ENCODE measurements at regions not wholly inside any gene's neighbourhood (a gene's known extent, or its start where the extent isn't known, plus 50 kb on each side); places are given as distances from the start of the nearest gene placed in this dataset.

- H3K27ac ChIP-seq, result no peak overlapping the region
- H3K27me3 ChIP-seq (replicated peaks; ENCODE audit: insufficient read depth), result no peaks in the 10 kb centered on the region
- H3K36me3 ChIP-seq, result no peaks in the 10 kb centered on the region
- no peak for TF ChIP-seq POLR2A (IDR thresholded peaks at IDR 0.05)
- TF ChIP-seq CTCF (IDR thresholded peaks at IDR 0.05), result no peak
- H3K4me3 ChIP-seq, result no peak overlapping the region
- intact Hi-C loops (cut with DNase I), result no loop called here
- H3K9me3 ChIP-seq, result no peaks in the 10 kb centered on the region
- DNase-seq (ENCODE audit: low spot score), result no peak
- H3K4me1 ChIP-seq (replicated peaks), result no peaks in the 10 kb centered on the region
Measured at GRCh38 chr18:51603111-51603510, 405.6 kb upstream of the MEX3C start.

- H3K27me3 ChIP-seq (replicated peaks; ENCODE audit: insufficient read depth), result no peaks in the 10 kb centered on the region
- 38% methylated on average over 4 of the region's 4 CpGs for WGBS
- no peaks in the 10 kb centered on the region for H3K9me3 ChIP-seq
- no peaks in the 10 kb centered on the region for H3K36me3 ChIP-seq
- TF ChIP-seq CTCF (IDR thresholded peaks at IDR 0.05) (no peak), POLR2AphosphoS5 (IDR thresholded peaks at IDR 0.05) (no peak), POLR2A (IDR thresholded peaks at IDR 0.05) (no peak)
- DNase-seq (ENCODE audit: low spot score), result no peak
- intact Hi-C loops (cut with DNase I), result no loop called here
- no peak overlapping the region for H3K27ac ChIP-seq
- no peaks in the 10 kb centered on the region for H3K4me1 ChIP-seq (replicated peaks)
- H3K4me3 ChIP-seq, result no peak overlapping the region
Measured at GRCh38 chr18:51603551-51603950, 406.1 kb upstream of the MEX3C start.

- no peak overlapping the region for H3K27ac ChIP-seq
- H3K36me3 ChIP-seq, result no peaks in the 10 kb centered on the region
- WGBS, result 79% methylated on average over 1 of the region's 1 CpG
- H3K4me3 ChIP-seq, result no peak overlapping the region
- intact Hi-C loops (cut with DNase I), result no loop called here
- H3K4me1 ChIP-seq (replicated peaks), result no peaks in the 10 kb centered on the region
- TF ChIP-seq POLR2AphosphoS5 (IDR thresholded peaks at IDR 0.05), result no peak
- TF ChIP-seq CTCF (IDR thresholded peaks at IDR 0.05), result no peak
- TF ChIP-seq POLR2A (IDR thresholded peaks at IDR 0.05), result no peak
- H3K9me3 ChIP-seq, result no peaks in the 10 kb centered on the region
- DNase-seq (ENCODE audit: low spot score), result no peak
- H3K27me3 ChIP-seq (replicated peaks; ENCODE audit: insufficient read depth), result no peaks in the 10 kb centered on the region
Measured at GRCh38 chr18:51610481-51610880, 413.0 kb upstream of the MEX3C start.

- no peak for TF ChIP-seq POLR2A (IDR thresholded peaks at IDR 0.05)
- no peak for TF ChIP-seq CTCF (IDR thresholded peaks at IDR 0.05)
- no peak for TF ChIP-seq POLR2AphosphoS5 (IDR thresholded peaks at IDR 0.05)
- intact Hi-C loops (cut with DNase I), result no loop called here
Measured at GRCh38 chr18:51611326-51611725, 413.8 kb upstream of the MEX3C start.

GRCh38 chr18:51614033-51614432 lies 416.6 kb upstream of the MEX3C start:
- Histone ChIP-seq H3K36me3 (no peaks in the 10 kb centered on the region), H3K27me3 (replicated peaks; ENCODE audit: insufficient read depth) (no peaks in the 10 kb centered on the region), H3K27ac (no peak overlapping the region), H3K4me1 (replicated peaks) (no peaks in the 10 kb centered on the region), H3K4me3 (no peak overlapping the region), H3K9me3 (no peaks in the 10 kb centered on the region)
- no peak for TF ChIP-seq POLR2A (IDR thresholded peaks at IDR 0.05)
- no peak for TF ChIP-seq POLR2AphosphoS5 (IDR thresholded peaks at IDR 0.05)
- TF ChIP-seq CTCF (IDR thresholded peaks at IDR 0.05), result no peak
- 45% methylated on average over 5 of the region's 5 CpGs for WGBS
- no peak for DNase-seq (ENCODE audit: low spot score)
- intact Hi-C loops (cut with DNase I), result no loop called here

More at GRCh38 chr18:51611326-51611725, 413.8 kb upstream of the MEX3C start:
- Histone ChIP-seq H3K27me3 (replicated peaks; ENCODE audit: insufficient read depth) (no peaks in the 10 kb centered on the region), H3K4me3 (no peak overlapping the region), H3K36me3 (no peaks in the 10 kb centered on the region), H3K4me1 (replicated peaks) (no peaks in the 10 kb centered on the region), H3K27ac (no peak overlapping the region), H3K9me3 (no peaks in the 10 kb centered on the region)
- no peak for DNase-seq (ENCODE audit: low spot score)
- 92% methylated on average over 1 of the region's 1 CpG for WGBS
